HepG2 (cell line): ENCODE measurements at regions not wholly inside any gene's neighbourhood (a gene's known extent, or its start where the extent isn't known, plus 50 kb on each side); places are given as distances from the start of the nearest gene placed in this dataset.

ENCODE experiments used
- ATAC-seq: fragments of 200-7000 bp; cut with Tn5 transposase; 3 replicates; pipeline ENCODE4 v1.9.1; 2020; ENCODE audit warnings: mild to moderate bottlenecking, moderate library complexity
- BruUV-seq: library from RNA; stranded (reverse); fragments of 400-500 nt; replicated peaks from 2 replicates; lab custom pipeline; 2021; lab: Mats Ljungman, UMichigan
- CTCF ChIA-PET: fragments of 300-600 bp; formaldehyde crosslinking; extraction: SDS; loops from one replicate; lab custom pipeline; 2021; ENCODE audit warnings: low total read pairs, inconsistent platforms, low intra/inter-chr PET ratio; lab: Yijun Ruan, JAX
- POLR2A ChIA-PET: fragments of 350-600 bp; sonication (Branson Sonifier 250); formaldehyde crosslinking; loops from one replicate; lab custom pipeline; 2020; ENCODE audit warnings: antibody characterized with exemption, inconsistent platforms; lab: Yijun Ruan, JAX
- DNase-seq: peaks from one replicate; pipeline ENCODE4 v3.0.0-alpha.2; 2015; ENCODE audit warnings: low spot score
- FAIRE-seq: peaks from 3 replicates; lab custom pipeline; 2011; peaks lifted over from hg19 to GRCh38; lab: Jason Lieb, UNC
- H2AFZ ChIP-seq: one replicate; pipeline ENCODE4 v1.6.1; 2011; ENCODE audit warnings: low read length, inconsistent platforms
- H3K27ac ChIP-seq: fragments of 300-600 bp; 3 replicates; pipeline ENCODE4 v1.8.0; 2011; ENCODE audit warnings: mixed run types, mild to moderate bottlenecking, mixed read lengths, low read length, inconsistent platforms; ENCODE audit not compliant: insufficient read depth; ENCODE audit errors: extremely low read length
- H3K27me3 ChIP-seq, 2 experiments: fragments of 200-600 bp in 1 of 2; 2 replicates in 1 of 2; 3 replicates in 1 of 2; pipeline versions ENCODE4 v1.6.0 to v1.8.0; 2011; ENCODE audit warnings: low read length in 2 of 2, mild to moderate bottlenecking in 2 of 2, moderate library complexity in 2 of 2, inconsistent platforms in 1 of 2; ENCODE audit not compliant: insufficient read depth in 2 of 2, control insufficient read depth in 1 of 2
- H3K36me3 ChIP-seq, 2 experiments: fragments of 200-600 bp in 1 of 2; replicated peaks in 1 of 2; 2 replicates in 1 of 2; 3 replicates in 1 of 2; pipeline versions ENCODE4 v1.5.1 to v1.8.0; 2011; ENCODE audit warnings: low read length in 2 of 2, inconsistent platforms in 1 of 2; ENCODE audit not compliant: insufficient read depth in 2 of 2, control insufficient read depth in 1 of 2
- H3K4me1 ChIP-seq: 2 replicates; pipeline ENCODE4 v1.5.1; 2012; ENCODE audit warnings: low read length, inconsistent platforms; ENCODE audit not compliant: insufficient read depth
- H3K4me2 ChIP-seq: 2 replicates; pipeline ENCODE4 v1.6.0; 2011; ENCODE audit warnings: low read depth, low read length, inconsistent platforms
- H3K4me3 ChIP-seq, 3 experiments: fragments of 200-600 bp in 1 of 3; sonication (generic), shearing (Covaris generic) in 1 of 3; replicated peaks in 1 of 3; 2 replicates each; pipeline ENCODE4 v1.5.1; 2011 to 2016; ENCODE audit warnings: low read length in 3 of 3, inconsistent platforms in 2 of 3, low read depth in 2 of 3, mild to moderate bottlenecking in 2 of 3, control low read depth in 1 of 3, mixed read lengths in 1 of 3; ENCODE audit not compliant: insufficient read depth in 1 of 3
- H3K79me2 ChIP-seq: one replicate; pipeline ENCODE4 v1.6.1; 2011; ENCODE audit warnings: low read length, inconsistent platforms; ENCODE audit not compliant: insufficient read depth
- H3K9ac ChIP-seq: 2 replicates; pipeline ENCODE4 v1.6.0; 2011; ENCODE audit warnings: mild to moderate bottlenecking, low read depth, low read length, inconsistent platforms; ENCODE audit not compliant: insufficient read depth
- H3K9me3 ChIP-seq: 2 replicates; pipeline ENCODE4 v1.5.1; 2012; ENCODE audit warnings: mild to moderate bottlenecking, low read length
- H4K20me1 ChIP-seq: 2 replicates; pipeline ENCODE4 v1.6.0; 2011; ENCODE audit warnings: inconsistent platforms, mild to moderate bottlenecking, low read length, moderate library complexity; ENCODE audit not compliant: insufficient read depth
- ARID2 ChIP-seq: sonication (generic); formaldehyde crosslinking; IDR thresholded peaks from 2 replicates; pipeline ENCODE4 v1.8.1; 2022; ENCODE audit warnings: mild to moderate bottlenecking, missing genetic modification reagents, borderline replicate concordance
- CHD4 ChIP-seq: fragments of 200-600 bp; sonication (generic); IDR thresholded peaks from 2 replicates; pipeline ENCODE4 v1.7.0; 2017; ENCODE audit warnings: mild to moderate bottlenecking, low read length, borderline replicate concordance
- DMAP1 ChIP-seq: IDR thresholded peaks from 2 replicates; pipeline ENCODE4 v1.6.1; 2016
- FUBP1 ChIP-seq: sonication (generic); formaldehyde crosslinking; IDR thresholded peaks from 2 replicates; pipeline ENCODE4 v1.5.1; 2020; ENCODE audit warnings: missing genetic modification reagents, mild to moderate bottlenecking, borderline replicate concordance
- KDM4B ChIP-seq: sonication (generic); formaldehyde crosslinking; IDR thresholded peaks from 2 replicates; pipeline ENCODE4 v1.4.0; 2020; ENCODE audit warnings: missing genetic modification reagents
- MED13 ChIP-seq: sonication (generic); formaldehyde crosslinking; IDR thresholded peaks from 2 replicates; pipeline ENCODE4 v1.5.0; 2020; ENCODE audit warnings: missing genetic modification reagents
- PTBP1 ChIP-seq: fragments of 200-400 bp; formaldehyde crosslinking; IDR thresholded peaks from 2 replicates; pipeline ENCODE4 v1.6.1; 2018; ENCODE audit warnings: low read length, low read depth; ENCODE audit not compliant: poor library complexity, severe bottlenecking
- REL ChIP-seq: sonication (generic); formaldehyde crosslinking; conservative IDR thresholded peaks from 2 replicates; pipeline ENCODE4 v1.8.0; 2022; ENCODE audit warnings: mild to moderate bottlenecking, missing genetic modification reagents, moderate library complexity
- SATB2 ChIP-seq: sonication (generic); formaldehyde crosslinking; IDR thresholded peaks from 2 replicates; pipeline ENCODE4 v1.5.0; 2020; ENCODE audit warnings: missing genetic modification reagents
- TAF15 ChIP-seq: fragments of 200-400 bp; formaldehyde crosslinking; IDR thresholded peaks from one replicate; pipeline ENCODE4 v1.6.1; 2018; ENCODE audit warnings: mild to moderate bottlenecking, low read depth, low read length; ENCODE audit not compliant: poor library complexity, severe bottlenecking
- ZNF20 ChIP-seq: sonication (generic); formaldehyde crosslinking; IDR thresholded peaks from 2 replicates; pipeline ENCODE4 v1.4.0; 2020; ENCODE audit warnings: mild to moderate bottlenecking, moderate library complexity, missing genetic modification reagents
- ZNF263 ChIP-seq: sonication (generic); formaldehyde crosslinking; IDR thresholded peaks from 2 replicates; pipeline ENCODE4 v1.4.0; 2020; ENCODE audit warnings: missing genetic modification reagents
- ZNF30 ChIP-seq: sonication (generic); formaldehyde crosslinking; IDR thresholded peaks from 2 replicates; pipeline ENCODE4 v1.5.0; 2020; ENCODE audit warnings: mild to moderate bottlenecking, missing genetic modification reagents
- ZNF44 ChIP-seq: sonication (generic); formaldehyde crosslinking; IDR thresholded peaks from 2 replicates; pipeline ENCODE4 v1.5.1; 2020; ENCODE audit warnings: mild to moderate bottlenecking, missing genetic modification reagents
- whole genome bisulfite sequencing: methylation state at CpG from one replicate; pipeline ENCODE4 v1.1.6; 2017; ENCODE audit warnings: low lambda C conversion rate; 5-methylcytosine and 5-hydroxymethylcytosine counted together
- in situ Hi-C: cut with HindIII; loops from 2 replicates; pipeline ENCODE4 v1.10.0; 2017; ENCODE audit warnings: low pct_unique_long_range_greater_than_20kb; ENCODE audit not compliant: extremely low pct_ligation_motif_present
- intact Hi-C: fragments of 100-400 bp; cut with micrococcal nuclease; formaldehyde crosslinking; loops from one replicate; pipeline ENCODE4 v1.10.0; 2022; ENCODE audit not compliant: unreplicated experiment
- TF ChIP-seq, protein P1 (sequence below): sonication (generic); formaldehyde crosslinking; IDR thresholded peaks from 2 replicates; pipeline ENCODE4 v1.4.0; 2020; ENCODE audit warnings: mild to moderate bottlenecking, missing genetic modification reagents
- TF ChIP-seq, protein P2 (sequence below): sonication (generic); formaldehyde crosslinking; IDR thresholded peaks from 2 replicates; pipeline ENCODE4 v1.4.0; 2020; ENCODE audit warnings: missing genetic modification reagents, borderline replicate concordance
- TF ChIP-seq, protein P3 (sequence below): sonication (generic); formaldehyde crosslinking; IDR thresholded peaks from 2 replicates; pipeline ENCODE4 v1.5.0; 2020; ENCODE audit warnings: missing genetic modification reagents

DNA sequence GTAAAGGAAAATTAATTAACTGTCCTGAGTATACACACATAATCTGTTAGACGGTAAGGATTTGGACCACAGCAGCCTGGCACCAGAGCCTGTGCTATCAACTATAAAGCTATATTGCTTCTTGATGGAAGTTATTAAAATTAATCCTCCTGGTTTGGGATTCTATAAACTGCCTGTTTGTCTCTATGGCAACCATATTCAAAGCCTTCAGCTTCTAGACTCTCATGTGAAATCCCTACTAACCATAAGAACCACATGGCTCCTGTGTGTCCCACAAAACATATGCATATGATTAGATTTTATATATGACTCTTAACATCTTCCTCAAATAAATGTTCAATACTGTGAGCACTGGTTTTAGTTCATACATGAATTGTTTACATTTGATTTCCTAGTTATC is 380.8 kb downstream of the ANKRD50 start:
- intact Hi-C loops = loop anchor here (10.0 kb wide), 1 partner anchor 613 kb away; no protein-coding TSS in a partner anchor
- no peaks in the 10 kb centered on the region for H3K79me2 ChIP-seq
- H3K27me3 ChIP-seq = no peaks in the 10 kb centered on the region
- no peaks in the 10 kb centered on the region for H3K9me3 ChIP-seq
- ATAC-seq (no peak), DNase-seq (no peak), FAIRE-seq (no peak)
- no peak overlapping the region for H3K27ac ChIP-seq
- no peak overlapping the region for H2AFZ ChIP-seq
- 83% methylated on average over 1 of the region's 1 CpG for WGBS
- BruUV-seq = no TSS peak
- no peaks in the 10 kb centered on the region for H3K4me1 ChIP-seq
- H4K20me1 ChIP-seq = no peaks in the 10 kb centered on the region
- no peak overlapping the region for H3K9ac ChIP-seq
- H3K36me3 ChIP-seq = no peaks in the 10 kb centered on the region
- ChIA-PET POLR2A (no interaction called here), CTCF (no interaction called here)
- no peak overlapping the region for H3K4me2 ChIP-seq
- H3K4me3 ChIP-seq = no peak overlapping the region
- in situ Hi-C loops = loop anchor here (25.0 kb wide), 1 partner anchor 906 kb away; no protein-coding TSS in a partner anchor
- TF ChIP-seq, protein P1, sequence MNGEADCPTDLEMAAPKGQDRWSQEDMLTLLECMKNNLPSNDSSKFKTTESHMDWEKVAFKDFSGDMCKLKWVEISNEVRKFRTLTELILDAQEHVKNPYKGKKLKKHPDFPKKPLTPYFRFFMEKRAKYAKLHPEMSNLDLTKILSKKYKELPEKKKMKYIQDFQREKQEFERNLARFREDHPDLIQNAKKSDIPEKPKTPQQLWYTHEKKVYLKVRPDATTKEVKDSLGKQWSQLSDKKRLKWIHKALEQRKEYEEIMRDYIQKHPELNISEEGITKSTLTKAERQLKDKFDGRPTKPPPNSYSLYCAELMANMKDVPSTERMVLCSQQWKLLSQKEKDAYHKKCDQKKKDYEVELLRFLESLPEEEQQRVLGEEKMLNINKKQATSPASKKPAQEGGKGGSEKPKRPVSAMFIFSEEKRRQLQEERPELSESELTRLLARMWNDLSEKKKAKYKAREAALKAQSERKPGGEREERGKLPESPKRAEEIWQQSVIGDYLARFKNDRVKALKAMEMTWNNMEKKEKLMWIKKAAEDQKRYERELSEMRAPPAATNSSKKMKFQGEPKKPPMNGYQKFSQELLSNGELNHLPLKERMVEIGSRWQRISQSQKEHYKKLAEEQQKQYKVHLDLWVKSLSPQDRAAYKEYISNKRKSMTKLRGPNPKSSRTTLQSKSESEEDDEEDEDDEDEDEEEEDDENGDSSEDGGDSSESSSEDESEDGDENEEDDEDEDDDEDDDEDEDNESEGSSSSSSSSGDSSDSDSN (CRISPR knock-in tag) = no peak
- no peak for TF ChIP-seq ZNF44
- TF ChIP-seq, protein P2, sequence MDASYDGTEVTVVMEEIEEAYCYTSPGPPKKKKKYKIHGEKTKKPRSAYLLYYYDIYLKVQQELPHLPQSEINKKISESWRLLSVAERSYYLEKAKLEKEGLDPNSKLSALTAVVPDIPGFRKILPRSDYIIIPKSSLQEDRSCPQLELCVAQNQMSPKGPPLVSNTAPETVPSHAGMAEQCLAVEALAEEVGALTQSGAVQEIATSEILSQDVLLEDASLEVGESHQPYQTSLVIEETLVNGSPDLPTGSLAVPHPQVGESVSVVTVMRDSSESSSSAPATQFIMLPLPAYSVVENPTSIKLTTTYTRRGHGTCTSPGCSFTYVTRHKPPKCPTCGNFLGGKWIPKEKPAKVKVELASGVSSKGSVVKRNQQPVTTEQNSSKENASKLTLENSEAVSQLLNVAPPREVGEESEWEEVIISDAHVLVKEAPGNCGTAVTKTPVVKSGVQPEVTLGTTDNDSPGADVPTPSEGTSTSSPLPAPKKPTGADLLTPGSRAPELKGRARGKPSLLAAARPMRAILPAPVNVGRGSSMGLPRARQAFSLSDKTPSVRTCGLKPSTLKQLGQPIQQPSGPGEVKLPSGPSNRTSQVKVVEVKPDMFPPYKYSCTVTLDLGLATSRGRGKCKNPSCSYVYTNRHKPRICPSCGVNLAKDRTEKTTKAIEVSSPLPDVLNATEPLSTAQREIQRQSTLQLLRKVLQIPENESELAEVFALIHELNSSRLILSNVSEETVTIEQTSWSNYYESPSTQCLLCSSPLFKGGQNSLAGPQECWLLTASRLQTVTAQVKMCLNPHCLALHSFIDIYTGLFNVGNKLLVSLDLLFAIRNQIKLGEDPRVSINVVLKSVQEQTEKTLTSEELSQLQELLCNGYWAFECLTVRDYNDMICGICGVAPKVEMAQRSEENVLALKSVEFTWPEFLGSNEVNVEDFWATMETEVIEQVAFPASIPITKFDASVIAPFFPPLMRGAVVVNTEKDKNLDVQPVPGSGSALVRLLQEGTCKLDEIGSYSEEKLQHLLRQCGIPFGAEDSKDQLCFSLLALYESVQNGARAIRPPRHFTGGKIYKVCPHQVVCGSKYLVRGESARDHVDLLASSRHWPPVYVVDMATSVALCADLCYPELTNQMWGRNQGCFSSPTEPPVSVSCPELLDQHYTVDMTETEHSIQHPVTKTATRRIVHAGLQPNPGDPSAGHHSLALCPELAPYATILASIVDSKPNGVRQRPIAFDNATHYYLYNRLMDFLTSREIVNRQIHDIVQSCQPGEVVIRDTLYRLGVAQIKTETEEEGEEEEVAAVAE (CRISPR knock-in tag) = no peak
- TF ChIP-seq FUBP1 (CRISPR knock-in tag) = no peak
- TF ChIP-seq KDM4B = no peak
- TF ChIP-seq, protein P3, sequence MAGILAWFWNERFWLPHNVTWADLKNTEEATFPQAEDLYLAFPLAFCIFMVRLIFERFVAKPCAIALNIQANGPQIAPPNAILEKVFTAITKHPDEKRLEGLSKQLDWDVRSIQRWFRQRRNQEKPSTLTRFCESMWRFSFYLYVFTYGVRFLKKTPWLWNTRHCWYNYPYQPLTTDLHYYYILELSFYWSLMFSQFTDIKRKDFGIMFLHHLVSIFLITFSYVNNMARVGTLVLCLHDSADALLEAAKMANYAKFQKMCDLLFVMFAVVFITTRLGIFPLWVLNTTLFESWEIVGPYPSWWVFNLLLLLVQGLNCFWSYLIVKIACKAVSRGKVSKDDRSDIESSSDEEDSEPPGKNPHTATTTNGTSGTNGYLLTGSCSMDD = no peak
- TF ChIP-seq ZNF263 (CRISPR knock-in tag) = no peak
- no peak for TF ChIP-seq REL (CRISPR knock-in tag)
- no peak for TF ChIP-seq ZNF30 (CRISPR knock-in tag)
- no peak for TF ChIP-seq ARID2 (CRISPR knock-in tag)
- no peak for TF ChIP-seq ZNF20 (CRISPR knock-in tag)
- TF ChIP-seq CHD4 = no peak
- TF ChIP-seq MED13 (CRISPR knock-in tag) = no peak
- no peak for TF ChIP-seq PTBP1
- no peak for TF ChIP-seq DMAP1
- no peak for TF ChIP-seq TAF15
- no peak for TF ChIP-seq SATB2 (CRISPR knock-in tag)
